Upper lobe of left lung (tissue), 4 donors: ENCODE measurements at regions not wholly inside any gene's neighbourhood (a gene's known extent, or its start where the extent isn't known, plus 50 kb on each side); places are given as distances from the start of the nearest gene placed in this dataset.

Source experiments
- CTCF ChIP-seq, 6 experiments: fragments of 450-650 bp in 4 of 6; fragments of 200-600 bp in 2 of 6; sonication (generic) in 2 of 6; IDR thresholded peaks; one replicate each; pipeline ENCODE4 v1.5.1; 2016 to 2019; ENCODE audit warnings: antibody characterized with exemption in 6 of 6
- POLR2A ChIP-seq, 4 donors: fragments of 450-650 bp; IDR thresholded peaks; one replicate each; pipeline ENCODE4 v1.5.1; 2016 to 2017; ENCODE audit warnings: antibody characterized with exemption in 4 of 4, mild to moderate bottlenecking in 2 of 4

- TF ChIP-seq POLR2A (IDR thresholded peaks at IDR 0.05) (no peak), CTCF (IDR thresholded peaks at IDR 0.05) (no peak)
Measured at GRCh38 chr2:138435701-138436100, 65.9 kb upstream of the SPOPL start.
